ENCODE measurements at regions not wholly inside any gene's neighbourhood (a gene's known extent, or its start where the extent isn't known, plus 50 kb on each side); places are given as distances from the start of the nearest gene placed in this dataset.

GRCh38 chr2:181829230-181829629 lies 62.3 kb upstream of the ITPRID2 start:
- Histone ChIP-seq H3K27ac (no peak overlapping the region), H3K27me3 (no peaks in the 10 kb centered on the region), H3K9me3 (no peaks in the 10 kb centered on the region), H3K4me1 (no peaks in the 10 kb centered on the region), H3K36me3 (no peaks in the 10 kb centered on the region), H3K4me3 (no peak overlapping the region)
- ATAC-seq (no peak), DNase-seq (no peak)
- TF ChIP-seq, protein P1, sequence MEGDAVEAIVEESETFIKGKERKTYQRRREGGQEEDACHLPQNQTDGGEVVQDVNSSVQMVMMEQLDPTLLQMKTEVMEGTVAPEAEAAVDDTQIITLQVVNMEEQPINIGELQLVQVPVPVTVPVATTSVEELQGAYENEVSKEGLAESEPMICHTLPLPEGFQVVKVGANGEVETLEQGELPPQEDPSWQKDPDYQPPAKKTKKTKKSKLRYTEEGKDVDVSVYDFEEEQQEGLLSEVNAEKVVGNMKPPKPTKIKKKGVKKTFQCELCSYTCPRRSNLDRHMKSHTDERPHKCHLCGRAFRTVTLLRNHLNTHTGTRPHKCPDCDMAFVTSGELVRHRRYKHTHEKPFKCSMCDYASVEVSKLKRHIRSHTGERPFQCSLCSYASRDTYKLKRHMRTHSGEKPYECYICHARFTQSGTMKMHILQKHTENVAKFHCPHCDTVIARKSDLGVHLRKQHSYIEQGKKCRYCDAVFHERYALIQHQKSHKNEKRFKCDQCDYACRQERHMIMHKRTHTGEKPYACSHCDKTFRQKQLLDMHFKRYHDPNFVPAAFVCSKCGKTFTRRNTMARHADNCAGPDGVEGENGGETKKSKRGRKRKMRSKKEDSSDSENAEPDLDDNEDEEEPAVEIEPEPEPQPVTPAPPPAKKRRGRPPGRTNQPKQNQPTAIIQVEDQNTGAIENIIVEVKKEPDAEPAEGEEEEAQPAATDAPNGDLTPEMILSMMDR (IDR thresholded peaks at IDR 0.05), result no peak
- intact Hi-C loops (cut with DNase I), result no loop called here

- ATAC-seq, result no peak
Observed at GRCh38 chr2:181832015-181832414, 59.5 kb upstream of the ITPRID2 start.

GRCh38 chr2:181836583-181836982 lies 54.9 kb upstream of the ITPRID2 start:
- H3K36me3 ChIP-seq, result no peaks in the 10 kb centered on the region
- H3K4me1 ChIP-seq, result no peaks in the 10 kb centered on the region
- H3K27ac ChIP-seq, result no peak overlapping the region
- intact Hi-C loops (cut with DNase I), result no loop called here
- no peaks in the 10 kb centered on the region for H3K27me3 ChIP-seq
- TF ChIP-seq, protein P1 (IDR thresholded peaks at IDR 0.05), result no peak
- DNase-seq (no peak), ATAC-seq (no peak)
- no peaks in the 10 kb centered on the region for H3K9me3 ChIP-seq
- H3K4me3 ChIP-seq, result no peak overlapping the region

More at GRCh38 chr2:181832015-181832414, 59.5 kb upstream of the ITPRID2 start:
- intact Hi-C loops (cut with DNase I), result no loop called here
- Histone ChIP-seq H3K27ac (no peak overlapping the region), H3K36me3 (no peaks in the 10 kb centered on the region), H3K4me3 (no peak overlapping the region), H3K27me3 (no peaks in the 10 kb centered on the region), H3K4me1 (no peaks in the 10 kb centered on the region), H3K9me3 (no peaks in the 10 kb centered on the region)
- TF ChIP-seq, protein P1 (IDR thresholded peaks at IDR 0.05), result no peak
- DNase-seq, result no peak

GRCh38 chr2:181837563-181837962 lies 54.0 kb upstream of the ITPRID2 start:
- no peak overlapping the region for H3K4me3 ChIP-seq
- H3K9me3 ChIP-seq, result no peaks in the 10 kb centered on the region
- no peak for DNase-seq
- TF ChIP-seq, protein P1 (IDR thresholded peaks at IDR 0.05), result no peak
- ATAC-seq, result no peak
- no peaks in the 10 kb centered on the region for H3K27me3 ChIP-seq
- H3K27ac ChIP-seq, result no peak overlapping the region
- H3K4me1 ChIP-seq, result no peaks in the 10 kb centered on the region
- intact Hi-C loops (cut with DNase I), result no loop called here
- no peaks in the 10 kb centered on the region for H3K36me3 ChIP-seq

GRCh38 chr2:181839811-181840210 lies 51.7 kb upstream of the ITPRID2 start:
- ATAC-seq (no peak), DNase-seq (no peak)
- Histone ChIP-seq H3K27ac (no peak overlapping the region), H3K9me3 (no peaks in the 10 kb centered on the region), H3K27me3 (no peaks in the 10 kb centered on the region), H3K36me3 (no peaks in the 10 kb centered on the region), H3K4me1 (no peaks in the 10 kb centered on the region), H3K4me3 (no peak overlapping the region)
- intact Hi-C loops (cut with DNase I), result no loop called here
- TF ChIP-seq, protein P1 (IDR thresholded peaks at IDR 0.05), result no peak
